Kidney (tissue), 13 donors: ENCODE measurements at regions not wholly inside any gene's neighbourhood (a gene's known extent, or its start where the extent isn't known, plus 50 kb on each side); places are given as distances from the start of the nearest gene placed in this dataset.

Source experiments
- DNase-seq, 5 donors: peaks; one replicate each; pipeline ENCODE4 v3.0.0-alpha.2; 2013 to 2020
- FAIRE-seq: peaks from 2 replicates; lab custom pipeline; 2012; peaks lifted over from hg19 to GRCh38; lab: Jason Lieb, UNC
- H3K27ac ChIP-seq, 2 donors: one replicate each; pipeline ENCODE4 v1.7.0; 2013; ENCODE audit warnings: low read depth in 2 of 2, low read length in 2 of 2, inconsistent platforms in 1 of 2
- H3K27me3 ChIP-seq: one replicate; pipeline ENCODE4 v1.7.1; 2013; ENCODE audit warnings: low read length, inconsistent platforms; ENCODE audit not compliant: control insufficient read depth, insufficient read depth
- H3K36me3 ChIP-seq, 3 donors: one replicate each; pipeline versions ENCODE4 v1.7.0 to v1.7.1; 2013; ENCODE audit warnings: low read length in 3 of 3, control low read depth in 1 of 3, inconsistent platforms in 1 of 3; ENCODE audit not compliant: insufficient read depth in 3 of 3, control insufficient read depth in 2 of 3
- H3K4me1 ChIP-seq, 3 donors: one replicate each; pipeline versions ENCODE4 v1.7.0 to v1.7.1; 2013; ENCODE audit warnings: low read length in 3 of 3, inconsistent platforms in 1 of 3, low read depth in 1 of 3; ENCODE audit not compliant: control insufficient read depth in 2 of 3, insufficient read depth in 2 of 3
- H3K4me3 ChIP-seq, 3 donors: one replicate each; pipeline versions ENCODE4 v1.7.0 to v1.8.1; 2013; ENCODE audit warnings: low read length in 3 of 3, control low read depth in 1 of 3, inconsistent platforms in 1 of 3
- H3K9ac ChIP-seq, 3 donors: one replicate each; pipeline versions ENCODE4 v1.7.0 to v1.7.1; 2013; ENCODE audit warnings: low read length in 3 of 3, control low read depth in 1 of 3, inconsistent platforms in 1 of 3
- H3K9me3 ChIP-seq, 3 donors: one replicate each; pipeline versions ENCODE4 v1.7.0 to v1.7.1; 2013; ENCODE audit warnings: low read length in 3 of 3, control low read depth in 1 of 3, inconsistent platforms in 1 of 3; ENCODE audit not compliant: control insufficient read depth in 2 of 3, insufficient read depth in 1 of 3
- intact Hi-C: fragments of 100-400 bp; cut with DNase I; formaldehyde crosslinking; loops from one replicate; pipeline ENCODE4 v1.11.1; 2022
- TF ChIP-seq, protein P1 (sequence below): IDR thresholded peaks from 3 replicates; pipeline ENCODE4 v1.5.1; 2012; ENCODE audit warnings: mild to moderate bottlenecking, moderate library complexity, borderline replicate concordance; ENCODE audit not compliant: insufficient read depth; ENCODE audit errors: extremely low read depth
- donor health status: control.
- donor health status: control.
- donor health status: control.
- donor health status: control.
- donor health status: control.
- donor health status: DM: yes; HTN: yes; CAD: no.
- donor health status: Normal renal cell carcinoma (clear cell type).

DNA sequence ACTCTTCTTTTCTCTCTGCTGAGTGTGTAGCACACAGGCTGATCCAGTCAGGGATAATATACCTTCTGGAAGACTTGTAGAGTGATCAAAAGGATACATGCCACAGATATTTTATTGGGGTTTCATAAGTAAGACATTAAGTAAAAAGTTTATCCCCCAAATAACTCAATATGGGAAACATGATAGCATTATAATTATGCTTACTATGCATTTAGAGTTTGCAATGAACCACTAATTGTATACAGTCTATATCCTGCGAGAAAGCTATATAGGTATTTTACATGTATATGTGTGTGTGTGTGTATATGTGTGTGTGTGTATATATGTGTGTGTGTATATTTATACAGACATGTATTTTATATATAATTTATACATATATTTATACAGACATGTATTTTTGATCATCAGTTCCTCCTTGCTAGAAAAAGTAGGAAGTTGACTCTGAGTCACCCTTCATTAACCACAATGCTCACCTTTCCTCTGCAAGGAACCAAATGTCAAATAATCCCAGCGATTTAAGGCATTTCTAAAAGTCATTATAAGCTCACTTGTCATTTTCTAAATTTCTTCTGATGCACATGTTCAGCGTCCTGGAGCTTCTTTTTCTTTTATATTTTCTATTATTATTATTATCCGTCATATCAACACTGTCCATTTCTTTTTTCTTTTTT lies 312.5 kb upstream of the OBI1 start:
- FAIRE-seq (no peak), DNase-seq (no peak)
- H3K36me3 ChIP-seq: no peaks in the 10 kb centered on the region
- intact Hi-C loops: loop anchor here (10.0 kb wide), 1 partner anchor 827 kb away; no protein-coding TSS in a partner anchor
- TF ChIP-seq, protein P1, sequence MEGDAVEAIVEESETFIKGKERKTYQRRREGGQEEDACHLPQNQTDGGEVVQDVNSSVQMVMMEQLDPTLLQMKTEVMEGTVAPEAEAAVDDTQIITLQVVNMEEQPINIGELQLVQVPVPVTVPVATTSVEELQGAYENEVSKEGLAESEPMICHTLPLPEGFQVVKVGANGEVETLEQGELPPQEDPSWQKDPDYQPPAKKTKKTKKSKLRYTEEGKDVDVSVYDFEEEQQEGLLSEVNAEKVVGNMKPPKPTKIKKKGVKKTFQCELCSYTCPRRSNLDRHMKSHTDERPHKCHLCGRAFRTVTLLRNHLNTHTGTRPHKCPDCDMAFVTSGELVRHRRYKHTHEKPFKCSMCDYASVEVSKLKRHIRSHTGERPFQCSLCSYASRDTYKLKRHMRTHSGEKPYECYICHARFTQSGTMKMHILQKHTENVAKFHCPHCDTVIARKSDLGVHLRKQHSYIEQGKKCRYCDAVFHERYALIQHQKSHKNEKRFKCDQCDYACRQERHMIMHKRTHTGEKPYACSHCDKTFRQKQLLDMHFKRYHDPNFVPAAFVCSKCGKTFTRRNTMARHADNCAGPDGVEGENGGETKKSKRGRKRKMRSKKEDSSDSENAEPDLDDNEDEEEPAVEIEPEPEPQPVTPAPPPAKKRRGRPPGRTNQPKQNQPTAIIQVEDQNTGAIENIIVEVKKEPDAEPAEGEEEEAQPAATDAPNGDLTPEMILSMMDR: no peak
- no peaks in the 10 kb centered on the region for H3K27me3 ChIP-seq
- no peak overlapping the region for H3K27ac ChIP-seq
- no peak overlapping the region for H3K4me3 ChIP-seq
- peaks cover 0 to 2% (median 0%) of the 10 kb centered on the region in 3 donors for H3K9me3 ChIP-seq
- H3K9ac ChIP-seq: no peak overlapping the region
- H3K4me1 ChIP-seq: no peaks in the 10 kb centered on the region

DNA sequence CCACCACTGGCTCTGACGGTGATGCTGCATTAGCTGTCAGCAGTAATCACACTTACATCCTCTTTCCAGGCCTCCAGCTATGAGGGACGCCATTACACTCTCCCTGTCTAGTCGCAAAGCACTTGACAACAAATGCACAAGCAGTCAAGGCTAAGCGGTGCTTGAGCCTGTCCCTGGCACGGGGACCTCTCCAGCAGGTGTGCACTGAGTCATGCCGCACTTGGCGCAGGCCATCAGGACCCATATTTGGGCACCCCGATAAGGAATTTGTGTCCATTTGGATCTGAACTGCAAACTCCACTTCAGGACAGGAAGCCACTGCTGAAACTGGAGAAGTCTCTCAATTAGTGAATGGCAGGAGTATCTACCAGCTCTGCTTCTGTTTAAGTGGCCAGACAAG lies 301.9 kb upstream of the OBI1 start:
- Histone ChIP-seq H3K27ac (no peak overlapping the region), H3K4me1 (no peaks in the 10 kb centered on the region), H3K9me3 (no peaks in the 10 kb centered on the region), H3K4me3 (no peak overlapping the region), H3K36me3 (no peaks in the 10 kb centered on the region), H3K27me3 (no peaks in the 10 kb centered on the region), H3K9ac (no peak overlapping the region)
- DNase-seq (no peak), FAIRE-seq (no peak)
- intact Hi-C loops: no loop called here
- TF ChIP-seq, protein P1: no peak

DNA sequence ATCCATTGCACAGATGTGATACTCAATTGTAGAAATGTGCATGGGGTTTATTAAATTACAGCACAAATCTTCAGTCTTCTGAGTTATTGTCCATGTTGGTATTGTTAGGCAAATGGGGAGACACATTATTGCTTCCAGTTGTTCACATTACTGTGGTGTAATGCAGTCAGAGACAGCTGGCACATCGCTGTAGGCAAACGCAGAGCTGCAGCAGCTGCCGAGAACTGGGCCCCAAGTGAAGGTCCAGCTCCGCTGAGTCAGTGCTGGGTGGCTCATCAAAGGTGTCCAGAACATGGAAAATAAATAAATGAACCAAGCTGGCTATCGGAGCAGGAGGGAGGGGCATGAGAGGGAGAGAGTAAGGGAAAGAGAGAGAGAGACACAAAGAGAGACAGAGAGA lies 299.1 kb upstream of the OBI1 start:
- Histone ChIP-seq H3K27ac (no peak overlapping the region), H3K9ac (no peak overlapping the region), H3K27me3 (no peaks in the 10 kb centered on the region), H3K4me1 (no peaks in the 10 kb centered on the region), H3K4me3 (no peak overlapping the region), H3K36me3 (no peaks in the 10 kb centered on the region), H3K9me3 (no peaks in the 10 kb centered on the region)
- DNase-seq (no peak), FAIRE-seq (no peak)
- TF ChIP-seq, protein P1: no peak
- intact Hi-C loops: no loop called here
